ENCODE measurements at regions not wholly inside any gene's neighbourhood (a gene's known extent, or its start where the extent isn't known, plus 50 kb on each side); places are given as distances from the start of the nearest gene placed in this dataset.

GRCh38 chr4:178809921-178810320 is 1367.7 kb upstream of the AGA start:
- TF ChIP-seq POLR2A (IDR thresholded peaks at IDR 0.05; ENCODE audit: low read length), result no peak
- TF ChIP-seq GATA1 (IDR thresholded peaks at IDR 0.05; ENCODE audit: low read depth, low read length), result no peak

Data from erythroblast (primary cell).